Gastrocnemius medialis (tissue), 4 donors: ENCODE measurements at regions not wholly inside any gene's neighbourhood (a gene's known extent, or its start where the extent isn't known, plus 50 kb on each side); places are given as distances from the start of the nearest gene placed in this dataset.

Experiments
- POLR2A ChIP-seq, 2 donors: fragments of 450-650 bp; IDR thresholded peaks; one replicate each; pipeline ENCODE4 v1.6.1; 2017; ENCODE audit warnings: antibody characterized with exemption in 2 of 2, mild to moderate bottlenecking in 2 of 2, moderate library complexity in 2 of 2
- TF ChIP-seq, protein P1 (sequence below), 5 experiments: fragments of 450-650 bp in 3 of 5; fragments of 200-600 bp in 2 of 5; sonication (generic) in 2 of 5; IDR thresholded peaks in 4 of 5; conservative IDR thresholded peaks in 1 of 5; 1 replicate in 4 of 5; 2 replicates in 1 of 5; pipeline ENCODE4 v1.5.1; 2016 to 2019; ENCODE audit warnings: antibody characterized with exemption in 5 of 5, mild to moderate bottlenecking in 3 of 5, moderate library complexity in 3 of 5

DNA sequence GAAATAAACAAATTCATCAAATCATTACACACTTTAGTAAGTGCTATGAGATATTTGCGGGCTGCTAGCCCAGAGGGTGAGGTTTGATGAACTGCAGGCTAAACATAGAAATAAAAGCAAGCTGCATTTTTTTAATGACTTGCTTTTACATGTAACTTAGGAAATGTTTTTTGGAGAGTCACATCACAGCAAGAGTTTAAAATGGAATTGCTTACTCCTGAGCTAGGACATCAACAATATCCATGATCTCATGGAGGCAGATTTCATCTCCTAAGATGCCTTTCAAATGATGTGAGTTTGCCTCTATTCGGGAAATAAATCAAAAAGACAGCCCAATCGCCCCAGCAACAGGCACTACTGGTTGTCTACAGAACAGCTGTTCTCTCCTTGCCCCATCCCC lies 73.4 kb upstream of the CD44 start:
- TF ChIP-seq, protein P1, sequence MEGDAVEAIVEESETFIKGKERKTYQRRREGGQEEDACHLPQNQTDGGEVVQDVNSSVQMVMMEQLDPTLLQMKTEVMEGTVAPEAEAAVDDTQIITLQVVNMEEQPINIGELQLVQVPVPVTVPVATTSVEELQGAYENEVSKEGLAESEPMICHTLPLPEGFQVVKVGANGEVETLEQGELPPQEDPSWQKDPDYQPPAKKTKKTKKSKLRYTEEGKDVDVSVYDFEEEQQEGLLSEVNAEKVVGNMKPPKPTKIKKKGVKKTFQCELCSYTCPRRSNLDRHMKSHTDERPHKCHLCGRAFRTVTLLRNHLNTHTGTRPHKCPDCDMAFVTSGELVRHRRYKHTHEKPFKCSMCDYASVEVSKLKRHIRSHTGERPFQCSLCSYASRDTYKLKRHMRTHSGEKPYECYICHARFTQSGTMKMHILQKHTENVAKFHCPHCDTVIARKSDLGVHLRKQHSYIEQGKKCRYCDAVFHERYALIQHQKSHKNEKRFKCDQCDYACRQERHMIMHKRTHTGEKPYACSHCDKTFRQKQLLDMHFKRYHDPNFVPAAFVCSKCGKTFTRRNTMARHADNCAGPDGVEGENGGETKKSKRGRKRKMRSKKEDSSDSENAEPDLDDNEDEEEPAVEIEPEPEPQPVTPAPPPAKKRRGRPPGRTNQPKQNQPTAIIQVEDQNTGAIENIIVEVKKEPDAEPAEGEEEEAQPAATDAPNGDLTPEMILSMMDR (IDR thresholded peaks at IDR 0.05 in 4 of 5, conservative IDR thresholded peaks at IDR 0.05 in 1 of 5): no peak
- no peak for TF ChIP-seq POLR2A (IDR thresholded peaks at IDR 0.05)
